GM19328 (cell line): ENCODE measurements at regions not wholly inside any gene's neighbourhood (a gene's known extent, or its start where the extent isn't known, plus 50 kb on each side); places are given as distances from the start of the nearest gene placed in this dataset.

Experiments
- ATAC-seq: cut with Tn5 transposase; IDR thresholded peaks from one replicate; pipeline ENCODE4 v1.9.1; 2021; ENCODE audit warnings: mild to moderate bottlenecking, moderate library complexity; ENCODE audit not compliant: unreplicated experiment

- ATAC-seq = no peak
These were observed 50.0 kb downstream of the NCOR2 start for GRCh38 chr12:124517260-124518050.

GRCh38 chr12:124516850-124517249, 50.6 kb downstream of the NCOR2 start:
- ATAC-seq = no peak

- ATAC-seq = no peak
These were observed 51.4 kb downstream of the NCOR2 start for GRCh38 chr12:124515981-124516380.

GRCh38 chr12:124514996-124515932, 52.1 kb downstream of the NCOR2 start:
- no peak for ATAC-seq

GRCh38 chr12:124514145-124514995, 53.0 kb downstream of the NCOR2 start:
- ATAC-seq = no peak

GRCh38 chr12:124513297-124513867, 54.0 kb downstream of the NCOR2 start:
- ATAC-seq = no peak

- ATAC-seq = no peak
These were observed 54.6 kb downstream of the NCOR2 start for GRCh38 chr12:124512667-124513296.

- ATAC-seq = no peak
These were observed 56.0 kb downstream of the NCOR2 start for GRCh38 chr12:124511259-124511985.

GRCh38 chr12:124510301-124510970, 57.0 kb downstream of the NCOR2 start:
- ATAC-seq = no peak

GRCh38 chr12:124509676-124510300, 57.6 kb downstream of the NCOR2 start:
- ATAC-seq = no peak

- ATAC-seq = no peak
These were observed 58.1 kb downstream of the NCOR2 start for GRCh38 chr12:124509300-124509675.

GRCh38 chr12:124508381-124509079, 58.9 kb downstream of the NCOR2 start:
- no peak for ATAC-seq

- ATAC-seq = no peak
These were observed 60.0 kb downstream of the NCOR2 start for GRCh38 chr12:124507188-124508109.

- ATAC-seq = no peak
These were observed 60.6 kb downstream of the NCOR2 start for GRCh38 chr12:124506832-124507153.

- no peak for ATAC-seq
These were observed 61.1 kb downstream of the NCOR2 start for GRCh38 chr12:124506145-124506831.
